Fibroblast of lung (primary cell): ENCODE measurements at regions not wholly inside any gene's neighbourhood (a gene's known extent, or its start where the extent isn't known, plus 50 kb on each side); places are given as distances from the start of the nearest gene placed in this dataset.

Experiments used
- EZH2 ChIP-seq: IDR thresholded peaks from 2 replicates; pipeline ENCODE4 v1.5.1; 2012; ENCODE audit warnings: low read length, control low read depth, mild to moderate bottlenecking; ENCODE audit errors: missing control alignments
- TF ChIP-seq, protein P1 (sequence below), 2 donors: IDR thresholded peaks in 1 of 2; conservative IDR thresholded peaks in 1 of 2; 1 replicate in 1 of 2; 2 replicates in 1 of 2; pipeline ENCODE4 v1.5.1; 2011 to 2012; ENCODE audit warnings: low read length in 2 of 2, control low read depth in 1 of 2, inconsistent platforms in 1 of 2, low read depth in 1 of 2, mild to moderate bottlenecking in 1 of 2

DNA sequence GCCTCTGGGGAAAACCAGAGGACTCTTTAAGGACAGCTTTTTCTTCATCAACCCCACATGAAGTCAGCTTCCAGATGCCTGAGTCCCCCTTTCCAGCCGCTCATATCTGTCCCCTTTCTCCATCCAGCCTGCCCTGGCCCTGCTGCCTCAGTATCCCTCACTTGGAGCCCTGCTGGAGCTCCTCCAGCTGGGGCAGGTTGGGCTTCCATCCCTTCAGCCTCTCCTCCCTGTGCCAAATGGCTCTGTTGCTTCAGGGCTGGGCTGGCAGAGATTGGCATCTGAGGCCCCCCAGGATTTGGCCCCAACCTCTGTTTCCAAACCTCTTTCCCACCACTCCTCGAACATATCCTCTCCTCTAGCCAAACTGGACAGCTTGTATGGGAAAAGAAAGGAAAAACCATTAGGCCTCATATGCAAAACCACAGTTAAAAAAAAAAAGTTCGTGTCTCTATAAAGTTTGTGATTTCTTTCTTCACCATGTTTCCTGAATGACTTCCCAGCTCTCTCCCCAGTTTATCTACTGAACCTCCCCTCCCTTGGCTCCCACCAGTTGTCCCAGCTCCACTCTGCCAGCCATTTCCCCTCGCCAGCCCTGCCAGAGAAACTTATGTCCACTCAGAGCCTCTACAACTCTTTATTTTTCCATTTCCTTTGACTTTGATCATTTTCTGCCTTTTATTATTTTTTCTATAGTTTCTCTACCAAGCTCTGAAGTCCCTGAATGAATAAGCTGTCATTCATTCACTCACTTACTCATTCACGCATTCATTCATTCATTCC, 217.9 kb downstream of the FOXD2 start:
- TF ChIP-seq, protein P1, sequence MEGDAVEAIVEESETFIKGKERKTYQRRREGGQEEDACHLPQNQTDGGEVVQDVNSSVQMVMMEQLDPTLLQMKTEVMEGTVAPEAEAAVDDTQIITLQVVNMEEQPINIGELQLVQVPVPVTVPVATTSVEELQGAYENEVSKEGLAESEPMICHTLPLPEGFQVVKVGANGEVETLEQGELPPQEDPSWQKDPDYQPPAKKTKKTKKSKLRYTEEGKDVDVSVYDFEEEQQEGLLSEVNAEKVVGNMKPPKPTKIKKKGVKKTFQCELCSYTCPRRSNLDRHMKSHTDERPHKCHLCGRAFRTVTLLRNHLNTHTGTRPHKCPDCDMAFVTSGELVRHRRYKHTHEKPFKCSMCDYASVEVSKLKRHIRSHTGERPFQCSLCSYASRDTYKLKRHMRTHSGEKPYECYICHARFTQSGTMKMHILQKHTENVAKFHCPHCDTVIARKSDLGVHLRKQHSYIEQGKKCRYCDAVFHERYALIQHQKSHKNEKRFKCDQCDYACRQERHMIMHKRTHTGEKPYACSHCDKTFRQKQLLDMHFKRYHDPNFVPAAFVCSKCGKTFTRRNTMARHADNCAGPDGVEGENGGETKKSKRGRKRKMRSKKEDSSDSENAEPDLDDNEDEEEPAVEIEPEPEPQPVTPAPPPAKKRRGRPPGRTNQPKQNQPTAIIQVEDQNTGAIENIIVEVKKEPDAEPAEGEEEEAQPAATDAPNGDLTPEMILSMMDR (conservative IDR thresholded peaks at IDR 0.05 in 1 of 2, IDR thresholded peaks at IDR 0.05 in 1 of 2; ENCODE audit: low read depth in 1 of 2, low read length in 2 of 2) = no peak
- TF ChIP-seq EZH2 = no peak
